NCI-H526 (cell line): ENCODE measurements at regions not wholly inside any gene's neighbourhood (a gene's known extent, or its start where the extent isn't known, plus 50 kb on each side); places are given as distances from the start of the nearest gene placed in this dataset.
"Not testable (repeated sequence)": the region's sequence is repeated elsewhere in the genome, so short reads cannot be mapped to it uniquely, and the experiment has no call there.

ENCODE experiments used
- DNase-seq, 2 experiments: peaks; one replicate each; lab custom pipeline; 2025; lab: John Stamatoyannopoulos, UW

GRCh38 chr2:101610750-101611315 is 86.7 kb upstream of the MAP4K4 start:
- DNase-seq, result no peak

- no peak for DNase-seq
These were observed 88.1 kb upstream of the MAP4K4 start for GRCh38 chr2:101609433-101609832.

- DNase-seq, result peak in 1 of 2 experiments; percentile 19
These were observed 88.8 kb upstream of the MAP4K4 start for GRCh38 chr2:101608408-101609310.

- no peak for DNase-seq
These were observed 100.1 kb upstream of the MAP4K4 start for GRCh38 chr2:101597347-101597944.

GRCh38 chr2:101596333-101596732 is 101.2 kb upstream of the MAP4K4 start:
- DNase-seq, result no peak

- DNase-seq, result no peak
These were observed 110.3 kb upstream of the MAP4K4 start for GRCh38 chr2:101587251-101587650.

GRCh38 chr2:101583861-101584260 is 108.9 kb upstream of the RFX8 start:
- no peak for DNase-seq

GRCh38 chr2:101581675-101582299 is 106.9 kb upstream of the RFX8 start:
- no peak for DNase-seq

GRCh38 chr2:101580528-101580927 is 105.6 kb upstream of the RFX8 start:
- DNase-seq, result no peak

- no peak for DNase-seq
These were observed 103.8 kb upstream of the RFX8 start for GRCh38 chr2:101578671-101579070.

- DNase-seq, result not testable (repeated sequence)
These were observed 103.2 kb upstream of the RFX8 start for GRCh38 chr2:101578135-101578534.

- DNase-seq, result no peak
These were observed 102.3 kb upstream of the RFX8 start for GRCh38 chr2:101577173-101577572.

- DNase-seq, result no peak
These were observed 99.7 kb upstream of the RFX8 start for GRCh38 chr2:101574622-101575021.

- no peak for DNase-seq
These were observed 97.0 kb upstream of the RFX8 start for GRCh38 chr2:101571951-101572350.

- DNase-seq, result no peak
These were observed 95.1 kb upstream of the RFX8 start for GRCh38 chr2:101569886-101570520.

GRCh38 chr2:101568969-101569368 is 94.1 kb upstream of the RFX8 start:
- no peak for DNase-seq

GRCh38 chr2:101566632-101567228 is 91.8 kb upstream of the RFX8 start:
- DNase-seq, result peak; percentile 63 to 66

GRCh38 chr2:101563849-101564248 is 88.9 kb upstream of the RFX8 start:
- DNase-seq, result no peak

- DNase-seq, result no peak
These were observed 85.9 kb upstream of the RFX8 start for GRCh38 chr2:101560780-101561315.

GRCh38 chr2:101559551-101559950 is 84.6 kb upstream of the RFX8 start:
- DNase-seq, result no peak

- no peak for DNase-seq
These were observed 84.0 kb upstream of the RFX8 start for GRCh38 chr2:101558740-101559525.
